DOHH2 (cell line): ENCODE measurements at regions not wholly inside any gene's neighbourhood (a gene's known extent, or its start where the extent isn't known, plus 50 kb on each side); places are given as distances from the start of the nearest gene placed in this dataset.

Experiments used
- H3F3A ChIP-seq: fragments of 200-600 bp; sonication (generic), shearing (Covaris generic); 2 replicates; pipeline ENCODE4 v1.6.0; 2016; ENCODE audit warnings: antibody characterized with exemption, mild to moderate bottlenecking; ENCODE audit not compliant: control insufficient read depth, insufficient read depth
- H3K27ac ChIP-seq: fragments of 200-600 bp; sonication (generic); 2 replicates; pipeline ENCODE4 v1.5.1; 2014; ENCODE audit warnings: low read depth, mild to moderate bottlenecking, low read length, moderate library complexity
- H3K27me3 ChIP-seq: fragments of 200-600 bp; sonication (generic); 2 replicates; pipeline ENCODE4 v1.6.1; 2014; ENCODE audit warnings: mild to moderate bottlenecking, low read length, mixed read lengths; ENCODE audit not compliant: control insufficient read depth
- H3K36me3 ChIP-seq: fragments of 200-600 bp; sonication (generic); 2 replicates; pipeline ENCODE4 v1.6.1; 2014; ENCODE audit warnings: mild to moderate bottlenecking, low read length, moderate library complexity, mixed read lengths; ENCODE audit not compliant: control insufficient read depth
- H3K4me1 ChIP-seq: fragments of 200-600 bp; sonication (generic); 2 replicates; pipeline ENCODE4 v1.6.1; 2014; ENCODE audit warnings: mild to moderate bottlenecking, low read length, mixed read lengths; ENCODE audit not compliant: control insufficient read depth
- H3K4me2 ChIP-seq: fragments of 200-600 bp; sonication (generic); 2 replicates; pipeline ENCODE4 v1.6.0; 2014; ENCODE audit warnings: mild to moderate bottlenecking, low read length, moderate library complexity
- H3K4me3 ChIP-seq: fragments of 200-600 bp; sonication (generic); 2 replicates; pipeline ENCODE4 v1.5.1; 2014; ENCODE audit warnings: mild to moderate bottlenecking, low read length, mixed read lengths
- H3K79me2 ChIP-seq: fragments of 200-600 bp; sonication (generic); 2 replicates; pipeline ENCODE4 v1.6.1; 2014; ENCODE audit warnings: mild to moderate bottlenecking, low read length, mixed read lengths; ENCODE audit not compliant: control insufficient read depth
- H3K9me2 ChIP-seq: fragments of 200-600 bp; sonication (generic); replicated peaks from 2 replicates; pipeline ENCODE4 v1.6.1; 2014; ENCODE audit warnings: mild to moderate bottlenecking, low read length, mixed read lengths; ENCODE audit not compliant: control insufficient read depth
- H3K9me3 ChIP-seq: fragments of 200-600 bp; sonication (generic); 2 replicates; pipeline ENCODE4 v1.6.1; 2014; ENCODE audit warnings: antibody characterized with exemption, low read length, mixed read lengths; ENCODE audit not compliant: control insufficient read depth, insufficient read depth
- H4K20me1 ChIP-seq: fragments of 200-600 bp; sonication (generic); 2 replicates; pipeline ENCODE4 v1.6.0; 2014; ENCODE audit warnings: low read depth, mild to moderate bottlenecking, antibody characterized with exemption, low read length, moderate library complexity; ENCODE audit not compliant: control insufficient read depth, insufficient read depth
- CTCF ChIP-seq: fragments of 200-600 bp; sonication (generic); IDR thresholded peaks from one replicate; pipeline ENCODE4 v1.5.1; 2014; ENCODE audit warnings: antibody characterized with exemption, mild to moderate bottlenecking, low read depth, low read length; ENCODE audit not compliant: poor library complexity, severe bottlenecking
- EZH2phosphoT487 ChIP-seq: fragments of 200-600 bp; sonication (generic); IDR thresholded peaks from 2 replicates; pipeline ENCODE4 v1.6.1; 2017; ENCODE audit warnings: borderline replicate concordance, mild to moderate bottlenecking, antibody characterized with exemption, low read length, moderate library complexity, mixed read lengths

GRCh38 chr2:144132357-144132756, 387.6 kb downstream of the ZEB2 start:
- Histone ChIP-seq H3K4me2 (no peak overlapping the region), H3F3A (peaks cover 3% of the 10 kb centered on the region; the same call in 1 of the 2 replicates), H3K9me3 (no peaks in the 10 kb centered on the region), H3K4me1 (no peaks in the 10 kb centered on the region), H3K27me3 (no peaks in the 10 kb centered on the region), H3K9me2 (no peaks in the 10 kb centered on the region), H3K36me3 (no peaks in the 10 kb centered on the region), H3K4me3 (no peak overlapping the region), H3K79me2 (no peaks in the 10 kb centered on the region), H4K20me1 (no peaks in the 10 kb centered on the region), H3K27ac (no peak overlapping the region)
- TF ChIP-seq CTCF, result no peak
- TF ChIP-seq EZH2phosphoT487, result no peak

GRCh38 chr2:144131042-144131441, 388.9 kb downstream of the ZEB2 start:
- no peak overlapping the region for H3K4me3 ChIP-seq
- H3K79me2 ChIP-seq, result no peaks in the 10 kb centered on the region
- no peaks in the 10 kb centered on the region for H3K4me1 ChIP-seq
- H3K9me3 ChIP-seq, result no peaks in the 10 kb centered on the region
- peaks cover 3% of the 10 kb centered on the region; the same call in 1 of the 2 replicates for H3F3A ChIP-seq
- H3K27ac ChIP-seq, result no peak overlapping the region
- no peaks in the 10 kb centered on the region for H3K27me3 ChIP-seq
- no peaks in the 10 kb centered on the region for H4K20me1 ChIP-seq
- H3K9me2 ChIP-seq, result no peaks in the 10 kb centered on the region
- H3K36me3 ChIP-seq, result no peaks in the 10 kb centered on the region
- TF ChIP-seq EZH2phosphoT487 (no peak), CTCF (no peak)
- H3K4me2 ChIP-seq, result no peak overlapping the region

- H3K27me3 ChIP-seq, result no peaks in the 10 kb centered on the region
- H3K79me2 ChIP-seq, result no peaks in the 10 kb centered on the region
- H3K36me3 ChIP-seq, result no peaks in the 10 kb centered on the region
- H3K9me3 ChIP-seq, result no peaks in the 10 kb centered on the region
- no peak overlapping the region for H3K4me2 ChIP-seq
- H3F3A ChIP-seq, result peaks cover 3% of the 10 kb centered on the region; the same call in 1 of the 2 replicates
- no peak overlapping the region for H3K4me3 ChIP-seq
- H3K4me1 ChIP-seq, result no peaks in the 10 kb centered on the region
- no peak overlapping the region for H3K27ac ChIP-seq
- H4K20me1 ChIP-seq, result no peaks in the 10 kb centered on the region
- no peaks in the 10 kb centered on the region for H3K9me2 ChIP-seq
- no peak for TF ChIP-seq CTCF
- TF ChIP-seq EZH2phosphoT487, result no peak
These were observed 389.4 kb downstream of the ZEB2 start for GRCh38 chr2:144130551-144130950.
